ENCODE measurements at regions not wholly inside any gene's neighbourhood (a gene's known extent, or its start where the extent isn't known, plus 50 kb on each side); places are given as distances from the start of the nearest gene placed in this dataset.

DNA sequence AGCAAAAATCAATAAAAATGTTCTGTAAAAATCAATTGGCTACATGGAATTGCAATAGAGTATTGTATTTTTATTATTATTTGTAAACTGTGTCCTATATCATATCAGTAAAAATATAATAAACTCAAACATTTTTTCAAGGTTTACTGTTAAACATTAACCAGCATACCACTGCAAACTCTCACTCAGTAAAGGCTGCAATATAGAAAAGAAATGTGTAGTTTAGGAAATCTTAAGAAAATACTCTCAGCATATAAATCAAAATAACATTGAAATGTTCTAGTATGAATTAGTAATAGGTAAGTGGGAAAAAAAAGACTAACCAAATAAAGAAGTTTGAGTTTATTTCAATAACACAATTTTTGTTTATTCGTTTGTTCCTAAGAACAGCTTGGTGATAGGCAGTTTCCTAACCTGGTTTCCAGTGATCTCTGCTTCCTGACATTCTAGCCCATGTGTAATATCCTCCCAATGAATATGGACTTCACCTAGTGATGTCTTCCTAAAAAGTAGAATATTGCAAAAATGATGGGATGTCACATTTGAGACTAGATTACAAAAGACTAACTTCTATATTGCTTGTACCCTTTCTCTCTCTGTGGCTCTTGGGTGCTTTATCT lies 870.1 kb downstream of the BRINP3 start:
- DNase-seq (ENCODE audit: low spot score) = no peak
- TF ChIP-seq, protein P1, sequence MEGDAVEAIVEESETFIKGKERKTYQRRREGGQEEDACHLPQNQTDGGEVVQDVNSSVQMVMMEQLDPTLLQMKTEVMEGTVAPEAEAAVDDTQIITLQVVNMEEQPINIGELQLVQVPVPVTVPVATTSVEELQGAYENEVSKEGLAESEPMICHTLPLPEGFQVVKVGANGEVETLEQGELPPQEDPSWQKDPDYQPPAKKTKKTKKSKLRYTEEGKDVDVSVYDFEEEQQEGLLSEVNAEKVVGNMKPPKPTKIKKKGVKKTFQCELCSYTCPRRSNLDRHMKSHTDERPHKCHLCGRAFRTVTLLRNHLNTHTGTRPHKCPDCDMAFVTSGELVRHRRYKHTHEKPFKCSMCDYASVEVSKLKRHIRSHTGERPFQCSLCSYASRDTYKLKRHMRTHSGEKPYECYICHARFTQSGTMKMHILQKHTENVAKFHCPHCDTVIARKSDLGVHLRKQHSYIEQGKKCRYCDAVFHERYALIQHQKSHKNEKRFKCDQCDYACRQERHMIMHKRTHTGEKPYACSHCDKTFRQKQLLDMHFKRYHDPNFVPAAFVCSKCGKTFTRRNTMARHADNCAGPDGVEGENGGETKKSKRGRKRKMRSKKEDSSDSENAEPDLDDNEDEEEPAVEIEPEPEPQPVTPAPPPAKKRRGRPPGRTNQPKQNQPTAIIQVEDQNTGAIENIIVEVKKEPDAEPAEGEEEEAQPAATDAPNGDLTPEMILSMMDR (IDR thresholded peaks at IDR 0.05; ENCODE audit: extremely low read depth, missing control alignments) = no peak

DNA sequence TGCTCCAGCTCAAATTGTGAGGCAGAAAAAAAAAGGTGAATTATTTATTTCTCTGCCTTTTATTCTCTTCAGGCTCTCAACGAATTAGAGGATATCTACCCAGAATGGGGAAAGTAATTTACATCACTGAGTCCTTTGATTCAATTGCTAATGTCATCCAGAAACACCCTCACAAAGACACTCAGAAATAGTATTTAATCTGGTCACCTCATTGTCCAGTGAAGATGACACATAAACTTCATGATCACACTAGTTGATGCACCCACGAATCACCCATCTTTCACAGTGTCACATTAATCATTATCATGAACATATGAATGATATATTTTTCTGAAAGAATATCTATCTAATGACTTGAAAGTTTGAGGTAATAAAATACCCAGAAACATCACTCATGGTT lies 868.5 kb downstream of the BRINP3 start:
- TF ChIP-seq, protein P1 (IDR thresholded peaks at IDR 0.05; ENCODE audit: extremely low read depth, missing control alignments) = no peak
- DNase-seq (ENCODE audit: low spot score) = no peak

DNA sequence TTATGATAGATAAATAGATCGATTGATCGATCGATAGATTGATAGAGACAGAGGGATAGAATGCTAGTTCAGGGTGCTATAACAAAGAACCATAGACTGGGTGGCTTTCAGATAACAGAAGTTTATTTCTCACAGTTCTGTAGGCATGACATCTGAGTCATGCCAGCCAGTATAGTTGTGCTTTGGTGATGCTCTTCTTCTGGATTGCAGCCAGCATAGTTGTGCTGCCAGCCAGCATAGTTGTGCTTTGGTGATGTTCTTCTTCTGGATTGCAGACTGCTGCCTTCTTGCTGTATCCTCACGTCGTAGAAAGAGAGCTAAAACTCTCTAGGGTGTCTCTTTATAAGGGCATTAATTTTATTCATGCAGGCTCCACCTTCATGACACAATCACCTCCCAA lies 860.8 kb downstream of the BRINP3 start:
- TF ChIP-seq, protein P1 (IDR thresholded peaks at IDR 0.05; ENCODE audit: extremely low read depth, missing control alignments) = no peak
- no peak for DNase-seq (ENCODE audit: low spot score)

DNA sequence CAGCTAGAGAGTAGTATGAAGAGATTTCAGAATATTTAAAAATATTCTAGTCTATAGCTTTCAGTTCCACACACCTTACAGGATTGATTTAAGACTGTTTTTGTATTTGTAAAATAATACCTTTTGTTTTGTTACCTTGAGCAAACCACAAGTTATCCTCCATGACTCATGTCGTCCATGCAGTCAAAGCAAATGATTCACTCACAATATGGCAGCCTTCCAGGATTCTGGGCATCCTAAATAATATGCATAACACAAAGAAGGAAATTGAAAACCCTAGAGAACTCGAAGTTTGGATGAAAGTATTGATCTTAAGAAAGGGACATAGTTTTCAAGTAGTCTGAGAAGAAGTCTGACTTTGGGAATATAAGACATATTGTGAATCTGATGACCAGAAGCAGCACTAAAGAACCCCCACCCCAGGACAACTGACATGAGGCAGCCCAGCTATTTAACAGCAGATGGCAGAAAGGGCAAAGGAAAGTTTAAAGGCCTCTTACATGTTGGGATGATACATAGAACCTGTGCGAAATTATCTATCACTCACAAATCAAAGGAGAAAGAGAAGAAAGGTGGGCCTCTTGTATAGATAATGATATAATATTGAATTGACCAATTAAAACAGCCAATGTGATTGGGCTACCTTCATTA lies 857.9 kb downstream of the BRINP3 start:
- TF ChIP-seq, protein P1 (IDR thresholded peaks at IDR 0.05; ENCODE audit: extremely low read depth, missing control alignments) = no peak

DNA sequence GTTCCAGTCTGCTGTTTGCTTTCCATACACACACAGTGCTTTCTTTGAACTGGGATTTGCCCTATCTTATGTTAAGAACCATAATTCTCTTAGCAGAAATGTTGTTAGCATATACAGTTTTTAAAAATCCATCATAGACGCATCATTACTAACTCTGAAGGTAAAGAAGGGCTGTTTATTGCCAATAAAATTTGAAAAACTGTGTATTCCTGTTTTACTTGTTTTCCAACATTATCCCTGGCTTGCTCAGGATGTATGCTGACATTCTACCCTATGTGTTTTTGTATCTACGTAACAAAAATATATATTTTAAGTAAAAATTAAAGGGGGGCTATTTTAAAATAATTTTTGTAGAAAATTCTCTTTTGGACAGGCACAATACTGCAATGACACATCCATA lies 857.2 kb downstream of the BRINP3 start:
- no peak for DNase-seq (ENCODE audit: low spot score)
- TF ChIP-seq, protein P1 (IDR thresholded peaks at IDR 0.05; ENCODE audit: extremely low read depth, missing control alignments) = no peak

More for the DNA sequence above, 857.9 kb downstream of the BRINP3 start:
- no peak for DNase-seq (ENCODE audit: low spot score)

DNA sequence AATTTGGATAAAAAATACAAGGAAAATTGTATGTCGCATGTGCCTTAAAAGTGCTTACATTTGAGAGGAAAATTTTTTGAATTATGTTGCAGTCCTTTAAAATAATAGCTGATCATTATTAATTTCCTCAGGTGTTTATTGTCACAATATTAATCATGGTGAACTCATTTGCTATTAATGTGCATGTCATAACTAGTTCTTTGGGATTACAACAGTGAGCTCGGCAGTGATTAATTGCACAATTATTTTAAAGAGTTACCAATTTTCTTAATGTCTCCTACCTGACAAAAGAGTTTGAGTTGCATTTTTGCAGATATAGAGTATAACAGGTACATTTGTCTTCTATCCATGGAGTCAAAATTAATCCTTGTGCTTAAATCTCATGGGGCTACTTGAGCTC lies 854.3 kb downstream of the BRINP3 start:
- no peak for DNase-seq (ENCODE audit: low spot score)
- TF ChIP-seq, protein P1 (IDR thresholded peaks at IDR 0.05; ENCODE audit: extremely low read depth, missing control alignments) = no peak

DNA sequence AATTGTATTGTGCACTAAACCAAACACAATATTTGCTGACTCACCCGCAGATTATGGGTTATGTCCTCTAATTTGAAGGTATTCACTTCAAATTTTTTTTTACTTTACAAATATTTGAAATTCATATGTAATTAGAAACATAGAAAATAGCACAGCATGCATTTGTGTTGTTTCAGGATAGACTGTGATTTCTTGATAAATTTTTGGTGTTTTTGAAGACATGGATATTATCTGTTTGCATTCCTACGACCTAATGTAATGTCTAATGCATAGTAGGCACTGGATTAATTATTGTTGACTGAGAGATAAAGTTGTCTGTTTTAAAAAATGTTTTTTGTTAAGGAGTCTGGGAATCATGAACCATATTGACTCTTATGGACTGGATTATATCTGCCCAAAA lies 850.2 kb downstream of the BRINP3 start:
- TF ChIP-seq, protein P1 (IDR thresholded peaks at IDR 0.05; ENCODE audit: extremely low read depth, missing control alignments) = no peak
- DNase-seq (ENCODE audit: low spot score) = no peak
